NCI-H2107 (cell line): ENCODE measurements at regions not wholly inside any gene's neighbourhood (a gene's known extent, or its start where the extent isn't known, plus 50 kb on each side); places are given as distances from the start of the nearest gene placed in this dataset.
"Not testable (repeated sequence)": the region's sequence is repeated elsewhere in the genome, so short reads cannot be mapped to it uniquely, and the experiment has no call there.

Experiments used
- DNase-seq: peaks from one replicate; lab custom pipeline; 2025; lab: John Stamatoyannopoulos, UW

GRCh38 chr7:149682038-149682437 lies 91.3 kb downstream of the ZNF467 start:
- no peak for DNase-seq

DNA sequence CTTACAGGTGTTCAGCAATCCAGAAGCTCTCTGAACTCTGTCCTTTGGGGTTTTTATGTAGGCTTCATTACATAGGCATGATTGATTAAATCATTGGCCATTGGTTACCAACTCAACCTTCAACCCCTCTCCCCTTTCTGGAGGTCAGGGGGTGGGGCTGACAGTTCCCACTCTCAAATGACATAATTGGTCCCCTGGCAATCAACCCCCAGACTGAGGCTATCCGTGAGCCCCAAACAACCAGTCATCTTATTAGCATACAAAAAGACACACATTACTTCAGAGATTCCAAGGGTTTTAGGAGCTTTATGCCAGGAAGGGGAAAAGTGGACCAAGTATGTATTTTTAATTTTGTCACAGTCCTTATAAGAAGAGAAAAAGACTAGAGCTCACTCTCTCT lies 92.1 kb downstream of the ZNF467 start:
- no peak for DNase-seq

DNA sequence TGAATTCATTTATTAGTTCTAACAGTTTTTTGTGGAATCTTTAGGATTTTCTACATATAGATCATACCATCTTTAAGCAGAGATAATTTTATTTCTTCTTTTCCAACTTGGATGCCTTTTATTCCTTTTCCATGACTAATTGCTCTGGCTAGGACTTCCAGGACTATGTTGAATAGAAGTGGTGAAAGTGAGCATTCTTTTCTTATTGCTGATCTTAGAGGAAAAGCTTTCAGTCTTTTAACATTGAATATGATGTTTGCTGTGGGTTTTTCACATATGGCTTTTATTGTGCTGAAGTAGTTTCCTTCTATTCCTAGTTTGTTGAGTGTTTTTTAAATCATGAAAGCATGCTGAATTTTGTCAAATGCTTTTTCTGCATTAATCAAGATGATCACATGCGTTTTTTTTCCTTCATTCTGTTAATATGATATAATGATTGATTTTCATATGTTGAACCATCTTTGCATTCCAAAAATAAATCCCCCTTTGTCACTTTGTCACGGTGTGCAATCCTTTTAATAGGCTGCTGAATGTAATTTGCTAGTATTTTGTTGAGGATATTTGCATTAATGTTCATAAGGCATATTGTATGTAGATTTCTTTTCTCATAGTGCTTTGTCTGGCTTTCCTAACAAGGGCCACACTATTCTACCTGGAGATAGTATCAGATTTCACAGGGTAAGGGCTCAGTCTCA lies 92.9 kb downstream of the ZNF467 start:
- no peak for DNase-seq

GRCh38 chr7:149674728-149675385 lies 98.5 kb downstream of the ZNF467 start:
- not testable (repeated sequence) for DNase-seq

DNA sequence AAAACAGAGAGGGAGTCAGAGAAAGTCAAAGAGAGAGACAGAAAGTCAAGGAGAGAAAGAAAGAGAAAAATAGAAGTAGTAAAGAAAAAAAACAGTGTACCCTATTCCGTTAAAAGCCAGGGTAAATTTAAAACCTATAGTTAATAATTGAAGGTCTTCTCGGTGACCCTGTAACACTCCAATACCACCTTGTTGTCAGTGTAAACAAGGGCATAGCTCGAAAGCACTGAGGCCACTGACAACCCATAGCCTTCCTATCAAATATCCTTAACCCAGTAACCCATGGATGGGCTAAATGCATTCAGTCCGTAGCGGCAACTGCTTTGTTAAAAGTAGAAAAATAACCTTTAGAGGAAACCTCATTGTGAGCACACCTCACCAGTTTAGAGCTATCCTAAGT lies 100.4 kb downstream of the ZNF467 start:
- no peak for DNase-seq

DNA sequence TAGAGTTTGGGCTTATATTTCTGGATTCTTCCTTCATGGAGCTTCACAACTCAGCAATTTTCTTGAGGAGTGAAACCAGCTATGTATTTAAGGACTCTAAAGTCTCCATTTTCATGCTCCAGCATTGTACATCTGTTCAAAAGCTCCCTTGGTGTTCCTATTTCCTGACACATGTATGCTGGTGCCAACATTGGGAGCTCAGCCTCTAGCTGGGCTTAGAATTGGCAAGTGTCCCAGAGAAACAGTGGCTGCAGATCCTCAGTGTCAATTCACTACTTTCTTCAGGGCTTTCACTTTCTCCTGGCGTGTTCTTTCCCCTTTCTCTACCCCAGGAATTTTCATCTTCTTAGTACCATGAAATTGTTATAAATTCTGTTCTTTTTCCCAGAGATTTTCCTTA lies 103.1 kb downstream of the ZNF467 start:
- DNase-seq, result peak; percentile 9

DNA sequence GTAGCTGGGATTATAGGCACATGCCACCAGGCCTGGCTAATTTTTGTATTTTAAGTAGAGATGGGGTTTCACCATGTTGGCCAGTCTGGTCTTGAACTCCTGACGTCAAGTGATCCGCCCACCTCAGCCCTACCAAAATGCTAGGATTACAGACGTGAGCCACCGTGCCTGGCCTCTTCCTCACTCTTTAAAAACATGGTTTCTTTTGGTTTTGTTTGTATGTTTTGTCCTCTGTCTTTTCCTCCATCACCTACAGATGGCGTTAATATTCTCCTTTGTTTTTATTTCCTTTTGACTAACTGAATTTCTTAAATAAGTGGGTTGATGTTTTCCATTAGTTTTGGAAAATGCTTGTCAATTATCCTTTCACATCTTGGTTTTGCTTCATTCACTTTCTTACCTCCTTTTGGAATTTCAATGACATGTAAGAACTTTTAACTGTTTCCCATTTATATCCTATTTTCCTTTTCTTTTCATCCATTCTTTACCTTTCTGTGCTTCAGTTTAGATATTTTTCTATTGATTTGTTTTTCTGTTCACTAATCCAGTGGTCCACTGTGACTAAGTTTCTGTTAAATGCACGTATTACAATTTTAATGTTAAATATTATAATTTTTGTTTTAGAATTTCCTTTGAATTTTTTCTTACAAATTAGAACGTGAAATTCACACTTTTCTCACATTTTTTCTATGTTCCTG lies 104.1 kb downstream of the ZNF467 start:
- DNase-seq, result no peak

DNA sequence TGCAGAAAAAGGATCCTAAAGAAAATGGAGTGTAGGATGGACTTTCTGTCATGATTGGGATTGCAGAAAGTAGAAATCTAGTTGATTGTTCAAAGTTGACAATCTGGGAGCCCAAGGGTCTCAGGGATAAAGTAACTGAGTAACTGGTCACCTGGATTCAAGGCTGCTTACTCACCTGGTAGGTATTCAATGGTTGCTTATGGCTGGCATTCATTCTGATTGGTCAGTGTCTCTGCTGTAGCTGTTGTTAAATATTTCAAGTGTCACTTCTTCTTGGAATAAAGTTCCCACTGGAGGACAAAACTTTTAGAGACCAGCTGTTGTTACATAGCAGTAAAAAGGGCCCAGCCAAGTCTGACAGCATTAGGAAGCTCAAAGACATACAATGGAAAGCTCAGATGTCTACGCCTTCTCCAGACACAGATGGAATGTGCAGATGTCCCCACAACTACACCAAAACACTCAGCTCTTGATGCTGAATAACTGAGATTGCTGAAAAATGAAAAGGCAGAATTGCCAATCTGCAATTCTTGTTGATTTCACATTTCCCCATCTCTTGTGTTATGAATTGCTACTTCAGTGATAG lies 106.9 kb downstream of the ZNF467 start:
- no peak for DNase-seq

GRCh38 chr7:149665618-149666017 lies 107.8 kb downstream of the ZNF467 start:
- not testable (repeated sequence) for DNase-seq

DNA sequence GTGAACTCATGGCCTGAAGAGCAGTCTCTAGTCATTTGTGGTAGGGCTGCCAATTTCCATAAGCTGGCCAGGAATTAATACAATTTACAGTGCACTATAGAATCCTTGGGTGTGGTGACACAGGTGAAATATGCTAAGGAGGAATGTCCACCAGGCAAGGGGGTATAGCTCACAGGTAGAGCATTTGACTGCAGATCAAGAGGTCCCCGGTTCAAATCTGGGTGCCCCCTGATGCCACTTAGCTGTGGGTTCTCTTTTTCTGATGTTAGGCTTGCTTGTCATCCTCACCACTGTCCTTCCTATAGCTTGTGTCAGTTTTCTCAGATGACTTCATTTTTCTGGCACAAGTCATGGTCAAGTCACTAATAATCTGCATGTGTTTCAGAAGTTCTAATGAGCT lies 108.7 kb downstream of the ZNF467 start:
- no peak for DNase-seq

- no peak for DNase-seq
These were observed 109.2 kb downstream of the ZNF467 start for GRCh38 chr7:149664176-149664575.

DNA sequence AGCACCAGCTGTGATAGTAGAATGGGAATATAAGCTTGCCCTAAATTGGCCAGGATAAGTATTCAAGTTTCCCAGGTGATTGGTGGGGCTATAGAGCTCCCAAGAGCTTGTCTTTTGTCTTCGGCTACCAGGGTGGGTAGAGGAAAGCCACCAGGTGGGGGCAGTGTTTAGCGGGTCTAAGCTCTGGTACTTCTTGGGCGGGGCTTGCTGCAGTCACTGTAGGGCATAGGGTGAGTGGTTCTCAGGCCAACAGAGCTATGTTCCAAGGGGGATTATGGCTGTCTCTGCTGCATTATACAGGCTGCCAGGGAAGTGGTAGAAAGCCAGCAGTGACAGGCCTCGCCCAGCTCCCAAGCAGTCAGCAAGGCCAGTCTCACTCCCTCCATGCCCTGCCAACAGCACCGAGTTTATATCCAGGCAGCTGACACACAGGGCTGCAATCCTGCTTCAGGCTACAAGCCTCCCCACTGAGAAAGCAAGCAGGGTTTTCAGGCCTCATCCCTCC lies 110.7 kb downstream of the ZNF467 start:
- DNase-seq, result no peak

GRCh38 chr7:149655784-149656183 lies 117.6 kb downstream of the ZNF467 start:
- no peak for DNase-seq

DNA sequence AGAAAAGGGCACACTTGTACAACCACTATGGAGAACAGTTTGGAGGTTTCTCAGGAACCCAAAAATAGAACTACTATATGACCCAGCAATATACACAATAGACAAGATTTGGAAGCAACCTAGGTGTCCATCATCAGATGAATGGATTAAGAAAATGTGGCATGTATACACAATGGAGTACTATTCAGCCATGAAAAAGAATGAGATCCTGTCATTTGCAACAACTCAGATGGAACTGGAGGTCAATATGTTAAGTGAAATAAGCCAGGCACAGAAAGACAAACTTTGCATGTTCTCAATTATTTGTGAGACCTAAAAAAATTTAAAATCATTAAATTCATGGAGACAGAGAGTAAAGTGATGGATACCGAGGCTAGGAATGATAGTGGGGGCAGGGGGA lies 118.8 kb downstream of the ZNF467 start:
- DNase-seq, result no peak

DNA sequence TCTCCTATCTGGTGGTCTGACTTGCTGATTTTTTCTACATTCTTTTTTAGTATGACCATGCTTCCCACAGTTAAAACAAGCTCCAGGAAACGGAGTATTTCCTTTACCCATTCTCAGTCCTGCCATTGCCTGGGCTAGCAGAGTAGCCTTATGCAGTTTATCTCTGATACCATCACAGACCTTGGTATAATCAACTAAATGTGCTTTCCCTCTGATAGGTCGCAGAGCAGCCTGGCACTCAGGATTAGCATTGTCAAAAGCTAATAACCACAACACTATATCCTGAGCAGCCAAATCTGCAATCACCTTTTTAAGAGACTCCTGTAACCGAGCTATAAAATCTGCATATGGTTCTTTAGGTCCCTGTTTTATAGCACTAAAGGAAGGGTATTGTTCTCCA lies 123.2 kb downstream of the ZNF467 start:
- DNase-seq, result not testable (repeated sequence)

DNA sequence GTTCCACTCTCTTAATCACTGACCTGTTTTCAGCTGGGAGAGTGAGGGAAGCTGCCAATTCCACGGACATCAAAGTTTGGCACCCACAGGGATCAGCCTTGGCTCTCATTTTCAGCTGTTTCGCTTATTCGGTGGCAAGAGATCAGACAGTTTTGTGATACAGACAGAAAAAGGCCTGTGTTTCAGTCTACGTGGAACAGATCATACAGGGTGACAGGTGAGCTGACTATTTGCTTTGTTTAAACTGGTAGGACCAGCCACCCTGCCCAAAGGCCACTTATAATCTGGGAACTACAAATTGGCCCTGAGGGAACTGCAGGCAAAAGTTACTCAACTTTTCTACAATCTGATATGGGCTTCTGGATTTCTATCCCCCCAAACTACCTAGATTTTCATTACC lies 128.6 kb downstream of the ZNF467 start:
- DNase-seq, result no peak

- DNase-seq, result no peak
These were observed 130.8 kb downstream of the ZNF467 start for GRCh38 chr7:149642589-149642988.

GRCh38 chr7:149638566-149639320 lies 134.6 kb downstream of the ZNF467 start:
- no peak for DNase-seq

GRCh38 chr7:149637911-149638565 lies 135.3 kb downstream of the ZNF467 start:
- no peak for DNase-seq

DNA sequence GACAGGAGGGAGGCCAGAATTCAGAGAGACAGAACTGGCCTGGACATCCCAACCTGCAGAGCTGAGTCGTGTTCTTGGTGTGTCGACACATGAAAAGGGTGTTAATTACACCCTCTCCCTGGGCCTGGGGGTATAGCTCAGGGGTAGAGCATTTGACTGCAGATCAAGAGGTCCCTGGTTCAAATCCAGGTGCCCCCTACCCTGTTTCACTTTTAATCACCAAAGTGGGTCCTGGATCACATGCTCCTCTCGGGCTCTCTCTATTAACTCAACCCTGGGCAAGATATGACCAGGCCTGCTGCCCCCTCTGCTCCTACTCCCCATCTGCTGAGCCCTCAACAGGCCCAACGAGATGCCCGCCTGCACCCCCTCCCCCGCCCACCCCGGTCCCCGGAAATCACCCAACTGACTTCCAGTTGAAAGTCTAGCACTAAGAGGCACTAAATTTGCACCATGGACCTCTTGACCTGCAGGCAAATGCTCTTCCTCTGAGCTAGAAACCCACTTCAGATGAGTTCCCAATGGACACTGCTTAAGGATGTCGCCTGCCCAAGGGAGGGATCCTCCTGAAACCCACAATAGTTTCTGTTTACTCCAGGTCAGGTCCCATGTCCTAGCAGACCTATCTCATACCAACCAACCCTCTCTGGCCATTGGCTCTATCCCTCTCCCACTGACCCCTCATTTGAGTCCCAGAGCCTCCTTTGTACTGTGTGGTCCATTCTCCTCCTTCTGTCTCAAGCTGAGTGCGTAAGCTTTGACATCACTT lies 137.6 kb downstream of the ZNF467 start:
- no peak for DNase-seq
